HL-60/S4 treated with retinoic acid at 250 ng/mL for 4 days and 3 days (cell line): ENCODE measurements at regions not wholly inside any gene's neighbourhood (a gene's known extent, or its start where the extent isn't known, plus 50 kb on each side); places are given as distances from the start of the nearest gene placed in this dataset.

Experiments used
- in situ Hi-C: fragments of 300-500 bp; cut with MboI; formaldehyde crosslinking; loops from 2 replicates; pipeline ENCODE4 v1.7.0; 2022; ENCODE audit warnings: low sequenced_read_pairs

DNA sequence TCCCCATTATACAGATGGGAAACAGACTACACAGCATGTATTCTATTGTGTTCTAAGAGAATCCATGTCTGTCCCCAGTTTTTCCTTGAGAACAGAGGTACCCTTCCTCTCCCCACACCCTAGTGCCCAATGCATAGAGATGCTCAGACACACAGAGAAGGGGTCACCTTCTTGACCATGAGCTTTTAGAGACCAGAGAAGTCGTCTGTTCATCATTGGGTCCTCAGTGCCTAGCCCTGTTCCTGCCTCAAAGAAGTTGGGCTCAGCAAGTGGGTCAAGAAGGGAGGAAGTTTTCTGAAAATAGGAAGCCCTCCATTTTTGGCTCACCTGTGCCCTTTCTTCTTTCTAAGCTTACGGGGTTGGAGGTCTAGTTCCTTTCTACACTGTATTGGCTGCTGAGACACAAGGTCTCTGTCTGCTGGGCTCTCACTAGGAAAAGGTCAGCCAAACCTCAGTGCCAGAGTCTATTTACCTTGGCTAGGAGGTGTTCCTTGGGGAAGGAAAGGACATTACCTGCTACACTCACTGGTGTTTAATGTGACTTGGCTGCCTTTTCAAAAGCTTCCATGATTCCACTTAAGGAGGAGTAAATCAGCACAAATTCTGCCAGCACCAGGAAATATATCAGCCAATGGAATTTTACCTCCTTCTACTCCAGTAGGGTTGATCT is 198.5 kb upstream of the PWP1 start:
- in situ Hi-C loops = no loop called here

DNA sequence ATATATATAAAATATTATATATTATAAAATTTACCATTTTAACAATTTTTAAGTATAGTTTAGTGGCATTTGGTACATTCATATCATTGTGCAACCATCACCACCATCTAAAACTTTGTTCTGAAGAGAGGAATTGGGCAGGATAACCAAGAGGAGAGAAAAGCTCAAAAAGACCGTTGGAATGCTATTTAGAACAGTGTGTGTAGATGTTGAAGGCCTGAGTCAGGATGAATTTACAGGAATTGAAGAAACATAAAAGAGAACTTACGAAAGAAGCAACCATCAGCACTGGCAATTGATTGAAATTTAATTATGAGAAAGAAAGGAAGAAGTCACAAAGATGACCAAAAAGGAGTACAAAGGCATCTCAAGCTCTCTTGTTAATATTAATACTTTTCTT is 196.9 kb upstream of the PWP1 start:
- in situ Hi-C loops = no loop called here

- in situ Hi-C loops = no loop called here
These were observed 195.6 kb upstream of the PWP1 start for GRCh38 chr12:107490010-107490409.

GRCh38 chr12:107491856-107492255 is 193.7 kb upstream of the PWP1 start:
- in situ Hi-C loops = no loop called here

DNA sequence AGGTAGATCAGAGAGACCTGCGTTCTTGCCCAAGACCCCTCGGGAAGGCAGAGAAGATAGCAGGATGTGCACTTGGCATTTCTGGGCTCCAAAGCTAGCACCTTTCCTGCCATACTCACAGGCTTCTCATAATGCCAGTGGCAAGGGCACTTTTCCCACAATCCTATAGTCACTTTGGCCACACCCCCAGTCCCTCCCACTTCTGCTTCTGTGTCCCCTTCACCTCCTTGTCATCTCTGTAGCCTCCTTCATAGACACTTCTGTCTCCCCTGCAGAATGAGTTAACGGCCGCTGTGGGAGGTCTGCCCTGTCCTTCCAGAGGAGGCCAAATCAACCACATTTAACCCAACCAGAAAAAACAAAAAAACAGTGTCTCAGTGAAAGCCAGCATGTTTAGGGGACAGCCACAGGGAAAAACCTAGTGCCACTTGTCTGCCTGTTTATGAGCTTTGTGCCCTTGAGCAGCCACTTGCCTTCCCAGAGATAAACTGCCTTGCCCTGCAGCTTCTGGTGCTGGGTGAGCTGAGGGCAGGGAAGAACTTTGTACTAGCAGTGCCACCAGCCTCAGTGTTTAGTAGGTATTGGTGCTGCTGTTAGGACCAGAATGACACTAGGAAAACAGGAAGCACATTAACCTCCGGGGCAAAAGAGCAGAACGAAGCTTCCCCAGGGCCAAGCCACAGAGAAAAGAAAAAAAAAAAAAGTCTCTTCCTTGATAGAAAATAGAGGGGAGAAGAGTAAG is 193.0 kb upstream of the PWP1 start:
- in situ Hi-C loops = no loop called here

DNA sequence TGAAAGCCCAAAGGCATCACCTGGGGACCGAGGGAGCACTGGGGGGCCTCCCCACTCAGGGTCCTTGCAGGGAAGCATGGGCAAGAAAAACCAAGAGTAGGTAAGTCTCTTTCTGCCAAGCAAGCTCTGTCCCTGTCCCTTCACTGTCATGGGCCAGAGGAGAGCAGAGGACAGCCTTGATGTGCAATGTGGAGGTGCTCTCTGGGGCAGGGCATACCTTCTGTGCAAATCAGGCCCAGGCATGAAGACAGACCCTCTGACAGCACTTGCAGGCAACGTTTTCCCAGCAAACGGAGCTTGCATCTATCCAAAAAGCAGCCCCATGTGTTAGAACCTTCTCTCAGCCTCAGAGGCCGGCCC is 192.5 kb upstream of the PWP1 start:
- in situ Hi-C loops = no loop called here

- in situ Hi-C loops = no loop called here
These were observed 191.9 kb upstream of the PWP1 start for GRCh38 chr12:107493666-107494065.

- in situ Hi-C loops = no loop called here
These were observed 191.3 kb upstream of the PWP1 start for GRCh38 chr12:107494331-107494730.

- in situ Hi-C loops = no loop called here
These were observed 190.0 kb upstream of the PWP1 start for GRCh38 chr12:107495604-107496003.

GRCh38 chr12:107497231-107497630 is 188.4 kb upstream of the PWP1 start:
- in situ Hi-C loops = no loop called here

- in situ Hi-C loops = no loop called here
These were observed 185.3 kb upstream of the PWP1 start for GRCh38 chr12:107500307-107500706.

- in situ Hi-C loops = no loop called here
These were observed 183.9 kb upstream of the PWP1 start for GRCh38 chr12:107501681-107502080.

GRCh38 chr12:107503129-107503855 is 182.3 kb upstream of the PWP1 start:
- in situ Hi-C loops = no loop called here

- in situ Hi-C loops = no loop called here
These were observed 181.4 kb upstream of the PWP1 start for GRCh38 chr12:107503887-107504885.

- in situ Hi-C loops = no loop called here
These were observed 176.2 kb upstream of the PWP1 start for GRCh38 chr12:107509421-107509820.

- in situ Hi-C loops = no loop called here
These were observed 175.4 kb upstream of the PWP1 start for GRCh38 chr12:107510211-107510610.

DNA sequence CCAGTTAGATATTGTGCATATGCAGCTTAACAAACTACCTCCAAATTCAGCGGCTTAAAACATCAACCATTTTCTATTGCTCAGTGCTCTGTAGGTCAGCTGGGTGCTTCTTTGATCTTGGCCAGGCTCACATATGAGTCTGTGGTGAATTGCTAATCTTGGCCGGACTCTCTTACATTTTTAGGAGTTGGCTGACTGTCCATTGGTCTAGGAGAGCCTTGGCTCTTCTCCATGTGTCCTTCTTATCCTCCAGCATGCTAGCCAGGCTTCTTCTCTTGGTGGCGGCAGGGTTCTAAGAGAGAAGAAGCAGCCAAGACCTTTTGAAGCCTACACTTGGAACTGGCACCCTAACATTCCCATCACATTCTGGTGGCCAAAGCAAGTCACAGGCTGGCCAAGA is 174.3 kb upstream of the PWP1 start:
- in situ Hi-C loops = no loop called here

- in situ Hi-C loops = no loop called here
These were observed 173.2 kb upstream of the PWP1 start for GRCh38 chr12:107512391-107512790.

DNA sequence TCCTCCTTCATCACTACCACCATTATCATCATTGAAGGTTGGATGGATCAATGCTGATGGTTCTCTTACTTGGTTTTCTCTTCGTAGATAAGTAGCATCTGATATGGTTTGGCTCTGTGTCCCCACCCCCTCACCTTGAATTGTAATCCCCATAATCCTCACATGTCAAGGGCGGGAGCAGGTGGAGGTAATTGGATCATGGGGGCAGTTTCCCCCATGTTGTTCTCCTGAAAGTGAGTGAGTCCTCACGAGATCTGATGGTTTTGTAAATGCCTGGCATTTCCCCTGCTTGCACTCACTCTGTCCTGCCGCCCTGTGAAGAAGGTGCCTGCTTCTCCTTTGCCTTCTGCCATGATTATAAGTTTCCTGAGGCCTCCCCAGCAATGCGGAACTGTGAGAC is 172.4 kb upstream of the PWP1 start:
- in situ Hi-C loops = no loop called here

- in situ Hi-C loops = no loop called here
These were observed 171.8 kb upstream of the PWP1 start for GRCh38 chr12:107513636-107514400.
